OCI-LY3 (cell line): ENCODE measurements at regions not wholly inside any gene's neighbourhood (a gene's known extent, or its start where the extent isn't known, plus 50 kb on each side); places are given as distances from the start of the nearest gene placed in this dataset.

Experiments
- EZH2phosphoT487 ChIP-seq: fragments of 200-600 bp; shearing (Covaris generic); IDR thresholded peaks from 2 replicates; pipeline ENCODE4 v1.6.1; 2018; ENCODE audit warnings: antibody characterized with exemption, mixed run types, low read depth
- TF ChIP-seq, protein P1 (sequence below): fragments of 200-600, 300-600 bp; sonication (generic); IDR thresholded peaks from 2 replicates; pipeline ENCODE4 v1.5.1; 2014; ENCODE audit warnings: antibody characterized with exemption, low read length, low read depth

DNA sequence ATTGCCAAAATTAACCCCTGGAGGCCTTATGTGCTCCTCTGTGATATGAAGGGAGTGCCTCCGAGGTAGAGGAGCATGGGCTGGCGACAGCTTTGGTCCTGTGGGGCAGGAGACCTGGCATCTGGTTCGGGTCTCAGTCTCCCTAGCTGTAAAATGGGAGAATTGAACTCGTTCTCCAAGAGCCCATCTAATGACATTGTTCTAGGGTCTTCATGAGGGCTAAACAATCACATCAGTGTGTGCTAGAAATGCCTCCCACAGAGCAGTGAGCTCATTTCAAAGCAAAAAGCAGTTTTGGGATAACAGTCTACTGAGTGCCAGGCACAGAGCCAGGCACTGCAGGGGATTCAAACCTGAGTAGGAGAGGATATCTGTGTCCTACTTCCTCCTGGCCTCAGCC lies 248.0 kb downstream of the RPS24 start:
- TF ChIP-seq, protein P1, sequence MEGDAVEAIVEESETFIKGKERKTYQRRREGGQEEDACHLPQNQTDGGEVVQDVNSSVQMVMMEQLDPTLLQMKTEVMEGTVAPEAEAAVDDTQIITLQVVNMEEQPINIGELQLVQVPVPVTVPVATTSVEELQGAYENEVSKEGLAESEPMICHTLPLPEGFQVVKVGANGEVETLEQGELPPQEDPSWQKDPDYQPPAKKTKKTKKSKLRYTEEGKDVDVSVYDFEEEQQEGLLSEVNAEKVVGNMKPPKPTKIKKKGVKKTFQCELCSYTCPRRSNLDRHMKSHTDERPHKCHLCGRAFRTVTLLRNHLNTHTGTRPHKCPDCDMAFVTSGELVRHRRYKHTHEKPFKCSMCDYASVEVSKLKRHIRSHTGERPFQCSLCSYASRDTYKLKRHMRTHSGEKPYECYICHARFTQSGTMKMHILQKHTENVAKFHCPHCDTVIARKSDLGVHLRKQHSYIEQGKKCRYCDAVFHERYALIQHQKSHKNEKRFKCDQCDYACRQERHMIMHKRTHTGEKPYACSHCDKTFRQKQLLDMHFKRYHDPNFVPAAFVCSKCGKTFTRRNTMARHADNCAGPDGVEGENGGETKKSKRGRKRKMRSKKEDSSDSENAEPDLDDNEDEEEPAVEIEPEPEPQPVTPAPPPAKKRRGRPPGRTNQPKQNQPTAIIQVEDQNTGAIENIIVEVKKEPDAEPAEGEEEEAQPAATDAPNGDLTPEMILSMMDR: no peak
- no peak for TF ChIP-seq EZH2phosphoT487
